Hematopoietic multipotent progenitor cell treated with erythropoietin and hydrocortisone succinate and interleukin-3 and kit ligand, for 6 days (in vitro differentiated cells): ENCODE measurements at regions not wholly inside any gene's neighbourhood (a gene's known extent, or its start where the extent isn't known, plus 50 kb on each side); places are given as distances from the start of the nearest gene placed in this dataset.
"Not testable (repeated sequence)": the region's sequence is repeated elsewhere in the genome, so short reads cannot be mapped to it uniquely, and the experiment has no call there.

Experiments
- DNase-seq: peaks from one replicate; pipeline ENCODE4 v3.0.0-alpha.2; 2015

- DNase-seq, result no peak
Measured at GRCh38 chr13:73536865-73537264, 478.1 kb downstream of the KLF5 start.

GRCh38 chr13:73535341-73535740, 476.5 kb downstream of the KLF5 start:
- no peak for DNase-seq

GRCh38 chr13:73532987-73533510, 474.2 kb downstream of the KLF5 start:
- peak; percentile 15 for DNase-seq

GRCh38 chr13:73532582-73532981, 473.8 kb downstream of the KLF5 start:
- no peak for DNase-seq

- peak; percentile 18 for DNase-seq
Measured at GRCh38 chr13:73531014-73531413, 472.2 kb downstream of the KLF5 start.

GRCh38 chr13:73522937-73523336, 464.1 kb downstream of the KLF5 start:
- no peak for DNase-seq

- no peak for DNase-seq
Measured at GRCh38 chr13:73521985-73522524, 463.2 kb downstream of the KLF5 start.

- no peak for DNase-seq
Measured at GRCh38 chr13:73521290-73521624, 462.5 kb downstream of the KLF5 start.

- no peak for DNase-seq
Measured at GRCh38 chr13:73520566-73521289, 461.9 kb downstream of the KLF5 start.

GRCh38 chr13:73520135-73520534, 461.3 kb downstream of the KLF5 start:
- not testable (repeated sequence) for DNase-seq

GRCh38 chr13:73519396-73520116, 460.8 kb downstream of the KLF5 start:
- no peak for DNase-seq

- DNase-seq, result no peak
Measured at GRCh38 chr13:73517766-73518165, 459.0 kb downstream of the KLF5 start.

- DNase-seq, result no peak
Measured at GRCh38 chr13:73516731-73517130, 457.9 kb downstream of the KLF5 start.

GRCh38 chr13:73514208-73514607, 455.4 kb downstream of the KLF5 start:
- DNase-seq, result no peak

GRCh38 chr13:73513751-73514150, 454.9 kb downstream of the KLF5 start:
- no peak for DNase-seq

GRCh38 chr13:73508841-73509240, 450.0 kb downstream of the KLF5 start:
- peak; percentile 10 for DNase-seq

- no peak for DNase-seq
Measured at GRCh38 chr13:73505376-73505890, 446.6 kb downstream of the KLF5 start.

GRCh38 chr13:73499695-73500094, 440.9 kb downstream of the KLF5 start:
- no peak for DNase-seq

GRCh38 chr13:73497430-73497829, 438.6 kb downstream of the KLF5 start:
- DNase-seq, result no peak

- no peak for DNase-seq
Measured at GRCh38 chr13:73496711-73497110, 437.9 kb downstream of the KLF5 start.

GRCh38 chr13:73492811-73493210, 434.0 kb downstream of the KLF5 start:
- no peak for DNase-seq

- DNase-seq, result no peak
Measured at GRCh38 chr13:73482556-73482955, 423.8 kb downstream of the KLF5 start.

- no peak for DNase-seq
Measured at GRCh38 chr13:73481886-73482445, 423.2 kb downstream of the KLF5 start.
